Retinal pigment epithelial cell (primary cell): ENCODE measurements at regions not wholly inside any gene's neighbourhood (a gene's known extent, or its start where the extent isn't known, plus 50 kb on each side); places are given as distances from the start of the nearest gene placed in this dataset.

Source experiments
- DNase-seq: peaks from one replicate; pipeline ENCODE4 v3.0.0-alpha.2; 2010; ENCODE audit warnings: low read depth
- H3K4me3 ChIP-seq: 2 replicates; pipeline ENCODE4 v1.5.1; 2011; ENCODE audit warnings: mild to moderate bottlenecking, low read length, control low read depth, moderate library complexity
- CTCF ChIP-seq: conservative IDR thresholded peaks from 2 replicates; pipeline ENCODE4 v1.5.1; 2011; ENCODE audit warnings: low read depth, low read length, control low read depth, inconsistent platforms

- no peak for TF ChIP-seq CTCF
- DNase-seq, result no peak
- no peak overlapping the region for H3K4me3 ChIP-seq
These were observed 804.3 kb downstream of the DCDC2C start for GRCh38 chr2:4507661-4508060.

DNA sequence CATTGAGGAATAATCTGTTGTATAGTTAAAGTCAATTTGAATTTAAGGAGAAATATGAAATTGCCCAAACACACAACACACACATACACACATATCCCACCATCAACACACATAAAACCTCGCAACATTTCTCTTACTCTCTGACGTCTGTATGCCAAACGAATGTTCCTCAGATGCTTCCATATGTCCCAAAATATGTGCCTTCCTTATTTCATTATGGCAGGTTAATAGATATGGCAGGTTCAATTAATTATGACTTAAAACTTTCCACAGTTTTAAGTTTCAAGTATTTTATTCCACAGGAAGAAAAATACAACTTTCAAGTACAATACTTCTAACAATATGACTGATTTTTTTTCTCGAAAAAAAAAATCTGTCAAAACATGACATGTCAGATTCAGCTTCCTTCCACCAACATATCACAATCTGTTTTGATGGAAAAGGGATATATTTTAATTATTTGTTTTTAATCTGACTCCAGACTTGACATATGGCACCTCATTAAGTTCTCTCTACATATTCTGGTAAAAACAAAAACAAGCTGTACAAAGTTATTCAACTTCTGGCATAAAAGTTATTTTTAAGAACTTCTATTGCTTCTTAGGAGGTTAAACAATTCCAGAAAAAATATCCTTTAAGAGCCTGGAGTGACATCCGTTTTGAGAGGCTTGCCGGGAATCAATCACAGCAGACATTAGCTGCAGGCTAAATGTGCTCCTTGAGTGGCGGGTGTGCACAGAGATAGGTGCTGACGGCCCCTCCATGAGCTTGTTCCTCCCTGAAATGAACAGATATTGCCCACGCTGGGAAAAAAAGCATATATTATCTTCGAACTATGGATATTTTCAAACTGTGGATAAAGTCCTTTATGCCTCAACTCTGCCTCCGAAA, 812.7 kb downstream of the DCDC2C start:
- TF ChIP-seq CTCF, result no peak
- H3K4me3 ChIP-seq, result no peak overlapping the region
- DNase-seq, result no peak

GRCh38 chr2:4518596-4518995, 815.2 kb downstream of the DCDC2C start:
- no peak for TF ChIP-seq CTCF
- DNase-seq, result no peak

GRCh38 chr2:4522498-4523421, 819.4 kb downstream of the DCDC2C start:
- DNase-seq, result no peak
- no peak for TF ChIP-seq CTCF
- H3K4me3 ChIP-seq, result no peak overlapping the region

More at GRCh38 chr2:4518596-4518995, 815.2 kb downstream of the DCDC2C start:
- H3K4me3 ChIP-seq, result no peak overlapping the region

GRCh38 chr2:4527416-4527815, 824.0 kb downstream of the DCDC2C start:
- no peak for TF ChIP-seq CTCF
- DNase-seq, result no peak
- no peak overlapping the region for H3K4me3 ChIP-seq

- DNase-seq, result no peak
- no peak overlapping the region for H3K4me3 ChIP-seq
- TF ChIP-seq CTCF, result no peak
These were observed 824.9 kb downstream of the DCDC2C start for GRCh38 chr2:4528246-4528645.
